A549 (cell line): ENCODE measurements at regions not wholly inside any gene's neighbourhood (a gene's known extent, or its start where the extent isn't known, plus 50 kb on each side); places are given as distances from the start of the nearest gene placed in this dataset.

Experiments
- TF ChIP-seq, protein P1 (sequence below): fragments of >200 bp; sonication (Bioruptor Twin); formaldehyde crosslinking; IDR thresholded peaks from 3 replicates; pipeline ENCODE4 v1.6.1; 2016
- TF ChIP-seq, protein P2 (sequence below): fragments of >200 bp; sonication (Bioruptor Twin); formaldehyde crosslinking; IDR thresholded peaks from 3 replicates; pipeline ENCODE4 v1.5.1; 2016

DNA sequence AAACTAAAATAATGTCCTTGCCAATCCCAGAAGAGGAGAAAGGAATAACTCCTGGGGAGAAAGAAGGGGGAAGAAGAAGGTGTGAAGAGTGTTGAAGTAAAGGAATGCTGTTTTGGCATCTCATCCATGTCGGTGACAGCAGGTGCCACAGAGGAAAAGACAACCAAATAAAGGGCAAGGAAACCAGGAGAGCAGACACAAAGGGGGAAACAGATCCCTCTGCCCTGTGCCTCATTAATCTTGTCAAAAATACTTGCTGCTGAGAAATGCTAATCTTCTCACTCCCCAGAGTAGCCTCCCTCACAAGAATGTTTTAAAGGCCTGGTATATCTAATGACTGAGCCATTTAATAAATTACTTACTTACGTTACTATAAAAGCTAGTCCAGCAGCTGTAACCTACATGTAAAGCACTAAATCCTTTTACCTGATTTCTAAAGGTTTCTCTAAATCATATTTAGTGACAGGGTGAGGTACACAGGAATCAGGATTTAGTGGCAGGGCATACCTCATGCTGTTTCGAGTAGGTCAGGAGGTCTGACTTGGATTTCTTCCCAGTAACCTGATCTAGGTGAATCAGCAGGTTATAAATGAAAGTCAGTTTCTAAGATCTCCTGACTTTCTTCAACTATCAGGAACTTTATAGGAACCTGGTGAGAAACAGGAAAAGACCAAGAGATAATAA, 377.1 kb downstream of the CENPW start:
- TF ChIP-seq, protein P1, sequence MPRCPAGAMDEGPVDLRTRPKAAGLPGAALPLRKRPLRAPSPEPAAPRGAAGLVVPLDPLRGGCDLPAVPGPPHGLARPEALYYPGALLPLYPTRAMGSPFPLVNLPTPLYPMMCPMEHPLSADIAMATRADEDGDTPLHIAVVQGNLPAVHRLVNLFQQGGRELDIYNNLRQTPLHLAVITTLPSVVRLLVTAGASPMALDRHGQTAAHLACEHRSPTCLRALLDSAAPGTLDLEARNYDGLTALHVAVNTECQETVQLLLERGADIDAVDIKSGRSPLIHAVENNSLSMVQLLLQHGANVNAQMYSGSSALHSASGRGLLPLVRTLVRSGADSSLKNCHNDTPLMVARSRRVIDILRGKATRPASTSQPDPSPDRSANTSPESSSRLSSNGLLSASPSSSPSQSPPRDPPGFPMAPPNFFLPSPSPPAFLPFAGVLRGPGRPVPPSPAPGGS, result no peak
- TF ChIP-seq, protein P2, sequence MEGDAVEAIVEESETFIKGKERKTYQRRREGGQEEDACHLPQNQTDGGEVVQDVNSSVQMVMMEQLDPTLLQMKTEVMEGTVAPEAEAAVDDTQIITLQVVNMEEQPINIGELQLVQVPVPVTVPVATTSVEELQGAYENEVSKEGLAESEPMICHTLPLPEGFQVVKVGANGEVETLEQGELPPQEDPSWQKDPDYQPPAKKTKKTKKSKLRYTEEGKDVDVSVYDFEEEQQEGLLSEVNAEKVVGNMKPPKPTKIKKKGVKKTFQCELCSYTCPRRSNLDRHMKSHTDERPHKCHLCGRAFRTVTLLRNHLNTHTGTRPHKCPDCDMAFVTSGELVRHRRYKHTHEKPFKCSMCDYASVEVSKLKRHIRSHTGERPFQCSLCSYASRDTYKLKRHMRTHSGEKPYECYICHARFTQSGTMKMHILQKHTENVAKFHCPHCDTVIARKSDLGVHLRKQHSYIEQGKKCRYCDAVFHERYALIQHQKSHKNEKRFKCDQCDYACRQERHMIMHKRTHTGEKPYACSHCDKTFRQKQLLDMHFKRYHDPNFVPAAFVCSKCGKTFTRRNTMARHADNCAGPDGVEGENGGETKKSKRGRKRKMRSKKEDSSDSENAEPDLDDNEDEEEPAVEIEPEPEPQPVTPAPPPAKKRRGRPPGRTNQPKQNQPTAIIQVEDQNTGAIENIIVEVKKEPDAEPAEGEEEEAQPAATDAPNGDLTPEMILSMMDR, result no peak
